ENCODE measurements at regions not wholly inside any gene's neighbourhood (a gene's known extent, or its start where the extent isn't known, plus 50 kb on each side); places are given as distances from the start of the nearest gene placed in this dataset.
"Not testable (repeated sequence)": the region's sequence is repeated elsewhere in the genome, so short reads cannot be mapped to it uniquely, and the experiment has no call there.

DNA sequence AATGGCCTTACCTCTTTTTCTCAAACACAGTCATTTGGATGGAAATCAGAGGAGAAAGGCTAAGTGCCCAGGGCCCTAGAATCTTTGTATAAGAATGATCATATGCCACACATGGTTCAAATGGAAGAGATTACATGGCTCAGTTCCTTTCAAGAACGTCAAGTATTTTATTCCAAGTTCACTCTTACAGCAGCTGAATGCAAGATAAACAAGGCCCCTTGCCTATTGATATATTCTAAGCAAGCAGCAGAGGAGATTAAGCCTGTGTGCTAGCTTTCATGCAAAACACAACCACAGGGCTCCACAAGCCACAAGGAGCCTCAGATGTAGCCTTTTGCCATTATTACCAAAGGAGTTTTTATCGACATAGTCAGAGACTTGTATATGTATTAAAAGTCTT is 55.3 kb upstream of the SLCO6A1 start:
- no peak for DNase-seq

DNA sequence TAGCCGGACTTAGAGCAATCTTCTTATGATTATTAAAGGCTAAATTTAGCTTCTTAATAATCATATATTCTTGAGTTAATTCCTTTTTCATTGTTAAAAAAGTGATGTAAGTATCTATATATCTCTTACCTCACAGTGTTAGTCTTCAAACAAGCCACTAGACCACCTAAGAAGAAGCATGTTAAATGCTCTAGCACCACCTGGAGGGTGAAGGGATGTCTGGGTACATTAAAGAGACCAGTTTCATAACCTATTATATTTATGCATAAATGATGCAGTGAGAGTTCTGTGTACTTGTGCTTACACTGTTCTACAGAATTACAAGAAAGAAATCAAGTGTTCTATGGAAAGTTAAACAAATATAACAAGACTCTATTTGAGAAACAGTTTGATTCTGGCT is 55.9 kb upstream of the SLCO6A1 start:
- DNase-seq = no peak

- DNase-seq = no peak
These were observed 63.3 kb upstream of the SLCO6A1 start for GRCh38 chr5:102561894-102562760.

DNA sequence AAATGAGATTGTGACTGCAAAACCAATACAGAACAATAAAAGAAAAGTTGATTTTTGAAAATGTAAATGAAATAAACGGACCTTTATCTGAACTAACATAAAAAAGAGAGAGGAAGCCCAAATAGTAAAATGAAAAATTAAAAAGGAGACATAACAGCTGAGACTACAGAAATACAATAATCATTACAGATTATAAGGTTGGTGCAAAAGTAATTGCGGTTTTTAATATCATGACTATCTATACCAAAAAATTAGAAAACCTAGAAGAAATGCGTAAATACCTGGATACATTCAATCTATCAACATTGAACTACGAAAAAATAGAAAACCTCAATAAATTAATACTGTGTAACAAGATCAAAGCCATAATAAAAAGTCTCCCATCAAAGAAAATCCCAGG is 71.9 kb upstream of the SLCO6A1 start:
- no peak for DNase-seq

- no peak for DNase-seq
These were observed 79.6 kb upstream of the SLCO6A1 start for GRCh38 chr5:102578362-102578761.

GRCh38 chr5:102579379-102579778 is 80.6 kb upstream of the SLCO6A1 start:
- no peak for DNase-seq

GRCh38 chr5:102581011-102581410 is 82.2 kb upstream of the SLCO6A1 start:
- DNase-seq = no peak

- no peak for DNase-seq
These were observed 83.9 kb upstream of the SLCO6A1 start for GRCh38 chr5:102582696-102583095.

- peak; percentile 77 for DNase-seq
These were observed 84.7 kb upstream of the SLCO6A1 start for GRCh38 chr5:102583276-102584124.

GRCh38 chr5:102589661-102590060 is 90.9 kb upstream of the SLCO6A1 start:
- no peak for DNase-seq

- DNase-seq = no peak
These were observed 91.7 kb upstream of the SLCO6A1 start for GRCh38 chr5:102590467-102590866.

- DNase-seq = no peak
These were observed 92.8 kb upstream of the SLCO6A1 start for GRCh38 chr5:102591650-102592049.

DNA sequence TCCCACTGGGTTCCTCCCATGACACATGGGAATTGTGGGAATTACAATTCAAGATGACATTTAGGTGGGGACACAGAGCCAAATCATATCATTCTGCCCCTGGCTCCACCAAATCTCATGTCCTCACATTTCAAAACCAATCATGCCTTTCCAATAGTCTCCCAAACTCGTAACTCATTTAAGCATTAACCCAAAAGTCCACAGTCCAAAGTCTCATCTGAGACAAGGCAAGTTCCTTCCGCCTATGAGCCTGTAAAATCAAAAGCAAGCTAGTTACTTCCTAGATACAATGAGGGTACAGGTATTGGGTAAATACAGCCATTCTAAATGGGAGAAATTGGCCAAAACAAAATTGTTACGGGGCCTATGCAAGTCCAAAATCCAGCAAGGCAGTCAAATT is 93.8 kb upstream of the SLCO6A1 start:
- DNase-seq = not testable (repeated sequence)

- DNase-seq = no peak
These were observed 95.4 kb upstream of the SLCO6A1 start for GRCh38 chr5:102594192-102594591.

GRCh38 chr5:102595332-102595731 is 96.5 kb upstream of the SLCO6A1 start:
- DNase-seq = no peak

GRCh38 chr5:102596113-102596512 is 97.3 kb upstream of the SLCO6A1 start:
- DNase-seq = no peak

GRCh38 chr5:102596951-102597350 is 98.2 kb upstream of the SLCO6A1 start:
- no peak for DNase-seq

DNA sequence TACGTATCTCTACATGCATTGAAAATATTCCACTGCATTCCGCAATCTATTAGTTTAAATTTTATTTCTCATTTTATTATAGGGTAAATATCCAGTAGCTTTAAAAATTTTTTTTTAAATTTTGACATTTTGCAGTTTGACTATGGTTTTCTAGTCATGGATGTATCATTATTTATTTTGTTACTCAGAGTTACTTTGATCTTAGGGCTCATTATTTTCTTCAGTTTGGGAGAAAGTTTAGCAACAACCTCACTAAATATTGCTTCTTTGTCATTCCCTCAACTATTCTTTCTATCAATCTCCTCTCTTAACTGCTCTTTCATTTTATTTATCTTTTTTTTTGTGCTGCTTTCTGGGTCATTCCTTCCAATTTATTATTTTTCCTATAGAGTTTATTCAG is 100.5 kb upstream of the SLCO6A1 start:
- DNase-seq = no peak

- no peak for DNase-seq
These were observed 102.2 kb upstream of the SLCO6A1 start for GRCh38 chr5:102600964-102601363.

- DNase-seq = peak; percentile 5
These were observed 104.9 kb upstream of the SLCO6A1 start for GRCh38 chr5:102603670-102604069.

DNA sequence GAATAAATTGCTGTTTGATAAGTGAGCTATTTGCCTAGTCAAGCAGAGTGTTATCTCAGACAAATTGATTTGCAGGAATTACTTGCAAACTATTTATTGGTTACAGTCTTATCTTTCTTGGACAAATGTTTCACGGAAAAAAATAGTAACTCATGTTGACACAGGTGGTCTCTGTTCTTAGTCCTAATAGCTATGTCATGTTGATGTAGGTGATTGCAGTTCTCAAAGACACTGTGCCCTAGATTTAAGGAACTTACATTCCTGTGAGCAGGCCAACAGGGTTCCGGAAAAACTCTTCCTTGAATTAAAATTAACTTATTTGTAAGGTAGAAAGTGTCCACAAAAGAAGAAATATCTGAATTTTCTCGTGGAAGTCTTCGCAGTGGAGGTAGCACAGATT is 109.6 kb upstream of the SLCO6A1 start:
- DNase-seq = no peak

- DNase-seq = no peak
These were observed 112.5 kb upstream of the SLCO6A1 start for GRCh38 chr5:102611312-102611711.

- DNase-seq = no peak
These were observed 114.9 kb upstream of the SLCO6A1 start for GRCh38 chr5:102613661-102614060.

All from NCI-H2029 treated with DMSO at 0.1 percent for 48 hours (cell line).